KMS-11 (cell line): ENCODE measurements at regions not wholly inside any gene's neighbourhood (a gene's known extent, or its start where the extent isn't known, plus 50 kb on each side); places are given as distances from the start of the nearest gene placed in this dataset.

Experiments
- H2AFZ ChIP-seq: fragments of 200-600 bp; sonication (generic); 2 replicates; pipeline ENCODE4 v1.6.1; 2016; ENCODE audit warnings: antibody characterized with exemption, mixed run types, low read depth
- H3K27ac ChIP-seq: fragments of 200-600 bp; sonication (generic); 2 replicates; pipeline ENCODE4 v1.6.1; 2016; ENCODE audit warnings: mild to moderate bottlenecking, mixed run types
- H3K27me3 ChIP-seq: fragments of 200-600 bp; sonication (generic); 2 replicates; pipeline ENCODE4 v1.6.1; 2017; ENCODE audit warnings: mild to moderate bottlenecking, low read depth, mixed run types, moderate library complexity; ENCODE audit not compliant: insufficient read depth
- H3K36me3 ChIP-seq: fragments of 200-600 bp; sonication (generic); 2 replicates; pipeline ENCODE4 v1.6.1; 2017; ENCODE audit warnings: mild to moderate bottlenecking, mixed run types; ENCODE audit not compliant: insufficient read depth
- H3K4me1 ChIP-seq: fragments of 200-600 bp; sonication (generic); 2 replicates; pipeline ENCODE4 v1.6.1; 2016; ENCODE audit warnings: mild to moderate bottlenecking, low read depth, mixed run types; ENCODE audit not compliant: poor library complexity, severe bottlenecking
- H3K4me2 ChIP-seq: fragments of 200-600 bp; sonication (generic); 2 replicates; pipeline ENCODE4 v1.7.0; 2016; ENCODE audit warnings: mild to moderate bottlenecking, mixed run types
- H3K4me3 ChIP-seq: fragments of 200-600 bp; sonication (generic); IDR thresholded peaks from 2 replicates; pipeline ENCODE4 v1.6.1; 2017; ENCODE audit warnings: low read depth, low read length, mixed read lengths; ENCODE audit not compliant: insufficient read depth
- H3K79me2 ChIP-seq: fragments of 200-600 bp; sonication (generic); 2 replicates; pipeline ENCODE4 v1.6.1; 2016; ENCODE audit warnings: low read depth, mixed run types; ENCODE audit not compliant: insufficient read depth
- H3K9ac ChIP-seq: fragments of 200-600 bp; sonication (generic); 2 replicates; pipeline ENCODE4 v1.6.1; 2016; ENCODE audit warnings: mild to moderate bottlenecking, mixed run types
- H4K20me1 ChIP-seq: fragments of 200-600 bp; sonication (generic); 2 replicates; pipeline ENCODE4 v1.6.1; 2016; ENCODE audit warnings: mild to moderate bottlenecking, mixed run types; ENCODE audit not compliant: insufficient read depth
- TF ChIP-seq, protein P1 (sequence below): fragments of 200-600 bp; sonication (generic); conservative IDR thresholded peaks from 2 replicates; pipeline ENCODE4 v1.6.1; 2017; ENCODE audit warnings: low read depth, mild to moderate bottlenecking, antibody characterized with exemption, low read length, moderate library complexity, mixed read lengths

DNA sequence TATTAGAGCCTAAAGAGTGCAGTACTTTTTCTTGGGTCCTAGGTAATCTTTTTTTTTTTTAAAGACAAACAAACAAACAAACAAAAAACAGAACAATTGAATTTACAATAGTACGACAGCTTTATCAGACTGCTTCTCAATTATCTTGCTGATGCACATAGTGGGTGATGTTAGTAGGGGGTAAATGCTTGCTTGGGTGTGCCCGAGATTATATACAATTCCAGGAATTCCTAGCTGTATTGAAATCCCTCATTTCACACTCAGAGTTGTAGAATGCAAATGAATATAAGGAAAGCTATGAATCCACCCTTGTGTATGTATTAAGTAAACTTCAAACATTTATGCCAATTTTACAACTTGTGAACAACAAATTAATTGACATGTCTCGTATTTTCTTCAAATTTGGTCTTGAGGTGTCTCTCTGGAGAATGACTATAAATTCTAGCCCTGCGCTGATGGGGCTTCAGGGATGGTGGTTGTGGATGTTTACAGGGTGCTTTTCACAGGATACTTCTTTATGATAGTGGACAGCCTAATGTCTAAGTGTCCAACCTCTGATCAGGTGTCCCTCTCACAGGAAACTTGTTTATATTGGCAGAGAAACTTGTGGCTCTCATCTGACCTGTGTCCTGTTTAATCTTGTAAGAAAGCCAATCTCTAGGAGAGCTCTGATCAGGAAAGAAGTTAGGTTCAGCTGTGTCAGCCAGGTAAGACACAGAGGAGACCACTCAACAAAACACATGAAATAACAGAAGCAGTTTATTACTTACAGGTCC, 61.9 kb upstream of the SLC39A10 start:
- H3K27ac ChIP-seq: no peak overlapping the region
- no peak overlapping the region for H3K4me3 ChIP-seq
- no peak overlapping the region for H3K4me2 ChIP-seq

DNA sequence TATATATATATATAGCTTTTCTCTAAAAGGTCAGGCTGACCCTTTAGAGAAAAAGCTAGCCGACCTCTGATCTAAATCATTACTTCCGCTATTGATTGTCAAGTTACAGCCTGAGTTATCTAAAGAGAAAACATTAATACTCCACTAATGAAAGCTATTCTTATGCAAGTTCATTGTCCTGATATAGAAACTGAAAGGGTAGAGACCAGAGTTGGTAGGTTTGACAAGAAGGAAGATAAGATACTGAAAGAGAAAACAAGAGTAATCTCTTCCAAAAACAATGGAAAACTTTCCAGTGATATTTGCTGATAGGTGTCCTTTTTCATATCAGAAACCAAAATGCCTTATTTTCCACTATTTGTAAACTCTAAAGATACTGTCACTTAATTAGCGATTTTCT, 62.8 kb upstream of the SLC39A10 start:
- Histone ChIP-seq H3K27me3 (no peaks in the 10 kb centered on the region), H4K20me1 (no peaks in the 10 kb centered on the region), H3K4me1 (peaks cover 7% of the 10 kb centered on the region), H2AFZ (peak overlapping the region; percentile 19; the same call in 1 of the 2 replicates), H3K36me3 (no peaks in the 10 kb centered on the region), H3K4me3 (no peak overlapping the region), H3K4me2 (no peak overlapping the region), H3K9ac (no peak overlapping the region), H3K27ac (no peak overlapping the region), H3K79me2 (no peaks in the 10 kb centered on the region)
- TF ChIP-seq, protein P1, sequence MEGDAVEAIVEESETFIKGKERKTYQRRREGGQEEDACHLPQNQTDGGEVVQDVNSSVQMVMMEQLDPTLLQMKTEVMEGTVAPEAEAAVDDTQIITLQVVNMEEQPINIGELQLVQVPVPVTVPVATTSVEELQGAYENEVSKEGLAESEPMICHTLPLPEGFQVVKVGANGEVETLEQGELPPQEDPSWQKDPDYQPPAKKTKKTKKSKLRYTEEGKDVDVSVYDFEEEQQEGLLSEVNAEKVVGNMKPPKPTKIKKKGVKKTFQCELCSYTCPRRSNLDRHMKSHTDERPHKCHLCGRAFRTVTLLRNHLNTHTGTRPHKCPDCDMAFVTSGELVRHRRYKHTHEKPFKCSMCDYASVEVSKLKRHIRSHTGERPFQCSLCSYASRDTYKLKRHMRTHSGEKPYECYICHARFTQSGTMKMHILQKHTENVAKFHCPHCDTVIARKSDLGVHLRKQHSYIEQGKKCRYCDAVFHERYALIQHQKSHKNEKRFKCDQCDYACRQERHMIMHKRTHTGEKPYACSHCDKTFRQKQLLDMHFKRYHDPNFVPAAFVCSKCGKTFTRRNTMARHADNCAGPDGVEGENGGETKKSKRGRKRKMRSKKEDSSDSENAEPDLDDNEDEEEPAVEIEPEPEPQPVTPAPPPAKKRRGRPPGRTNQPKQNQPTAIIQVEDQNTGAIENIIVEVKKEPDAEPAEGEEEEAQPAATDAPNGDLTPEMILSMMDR: no peak

More for the DNA sequence above, 61.9 kb upstream of the SLC39A10 start:
- TF ChIP-seq, protein P1: no peak
- no peaks in the 10 kb centered on the region for H3K36me3 ChIP-seq
- no peak overlapping the region for H2AFZ ChIP-seq
- no peaks in the 10 kb centered on the region for H3K79me2 ChIP-seq
- peaks cover 7% of the 10 kb centered on the region for H3K4me1 ChIP-seq
- H4K20me1 ChIP-seq: no peaks in the 10 kb centered on the region
- no peaks in the 10 kb centered on the region for H3K27me3 ChIP-seq
- no peak overlapping the region for H3K9ac ChIP-seq

DNA sequence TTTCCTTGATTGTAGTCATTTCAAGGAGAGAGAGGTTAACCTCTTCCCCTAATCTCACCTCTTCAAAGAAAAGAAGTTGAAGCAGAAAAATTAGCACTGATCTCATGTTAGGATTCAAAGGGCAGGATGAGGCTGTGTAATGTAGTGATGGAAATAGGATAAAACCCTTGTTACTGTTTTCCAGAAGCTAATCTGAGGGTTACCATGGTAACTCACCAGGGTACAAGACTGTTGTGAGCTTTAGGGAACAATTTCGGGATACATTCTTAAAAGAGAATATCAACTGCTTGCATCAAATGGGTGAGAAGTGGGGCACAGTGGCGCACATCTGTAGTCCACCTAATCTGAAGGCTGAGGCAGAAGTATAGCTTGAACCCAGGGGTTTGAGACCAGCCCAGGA, 64.9 kb upstream of the SLC39A10 start:
- Histone ChIP-seq H3K4me1 (peaks cover 7% of the 10 kb centered on the region), H3K27ac (no peak overlapping the region), H3K4me2 (no peak overlapping the region), H3K4me3 (no peak overlapping the region), H4K20me1 (no peaks in the 10 kb centered on the region), H3K79me2 (no peaks in the 10 kb centered on the region), H3K27me3 (no peaks in the 10 kb centered on the region), H3K9ac (no peak overlapping the region), H3K36me3 (no peaks in the 10 kb centered on the region), H2AFZ (no peak overlapping the region)
- TF ChIP-seq, protein P1: no peak

DNA sequence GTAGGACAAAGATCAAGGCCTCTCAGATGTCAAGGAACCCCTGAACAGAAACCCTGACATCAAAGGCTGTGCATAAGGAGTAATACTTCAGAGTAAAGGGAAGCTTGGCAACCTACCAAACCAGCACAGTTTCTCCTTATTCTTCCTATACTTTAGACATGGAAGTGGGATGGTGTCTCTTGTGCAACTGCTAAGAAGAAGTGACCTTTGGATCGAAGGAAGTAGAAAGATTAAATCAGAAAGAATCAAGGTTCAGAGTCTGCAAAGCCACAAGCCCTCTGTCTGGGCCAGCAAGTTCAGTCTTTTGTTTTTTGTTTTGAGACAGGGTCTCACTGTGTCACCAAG, 66.2 kb upstream of the SLC39A10 start:
- H2AFZ ChIP-seq: no peak overlapping the region
- H4K20me1 ChIP-seq: no peaks in the 10 kb centered on the region
- H3K27ac ChIP-seq: no peak overlapping the region
- H3K27me3 ChIP-seq: no peaks in the 10 kb centered on the region
- H3K4me3 ChIP-seq: no peak overlapping the region
- no peak overlapping the region for H3K9ac ChIP-seq
- H3K4me1 ChIP-seq: peaks cover 7% of the 10 kb centered on the region
- no peak overlapping the region for H3K4me2 ChIP-seq
- no peaks in the 10 kb centered on the region for H3K36me3 ChIP-seq
- H3K79me2 ChIP-seq: no peaks in the 10 kb centered on the region
- TF ChIP-seq, protein P1: no peak
